ENCODE measurements at regions not wholly inside any gene's neighbourhood (a gene's known extent, or its start where the extent isn't known, plus 50 kb on each side); places are given as distances from the start of the nearest gene placed in this dataset.

DNA sequence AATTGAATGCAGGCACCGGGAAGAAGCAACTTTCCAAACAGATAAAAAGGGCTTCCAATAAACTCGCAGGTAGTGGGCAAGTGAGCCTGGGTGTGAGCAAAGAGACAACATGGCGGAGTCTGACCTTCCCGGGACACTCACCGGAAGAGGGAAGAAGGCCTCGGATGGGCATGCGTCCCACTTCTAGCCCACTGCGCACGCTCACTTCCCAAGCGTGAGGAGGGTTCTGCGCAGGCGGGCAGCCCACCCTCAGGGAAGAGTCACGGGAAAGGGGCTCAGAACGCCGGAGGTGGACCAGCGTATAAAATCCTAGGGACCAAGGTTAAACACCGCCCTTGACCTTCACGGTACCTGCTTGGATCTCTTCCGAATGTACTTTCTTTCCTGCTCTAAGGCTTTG is 95.5 kb upstream of the AFDN start (continued):
- TF ChIP-seq KLF1 (tag by site-specific recombination; IDR thresholded peaks at IDR 0.05): no peak

DNA sequence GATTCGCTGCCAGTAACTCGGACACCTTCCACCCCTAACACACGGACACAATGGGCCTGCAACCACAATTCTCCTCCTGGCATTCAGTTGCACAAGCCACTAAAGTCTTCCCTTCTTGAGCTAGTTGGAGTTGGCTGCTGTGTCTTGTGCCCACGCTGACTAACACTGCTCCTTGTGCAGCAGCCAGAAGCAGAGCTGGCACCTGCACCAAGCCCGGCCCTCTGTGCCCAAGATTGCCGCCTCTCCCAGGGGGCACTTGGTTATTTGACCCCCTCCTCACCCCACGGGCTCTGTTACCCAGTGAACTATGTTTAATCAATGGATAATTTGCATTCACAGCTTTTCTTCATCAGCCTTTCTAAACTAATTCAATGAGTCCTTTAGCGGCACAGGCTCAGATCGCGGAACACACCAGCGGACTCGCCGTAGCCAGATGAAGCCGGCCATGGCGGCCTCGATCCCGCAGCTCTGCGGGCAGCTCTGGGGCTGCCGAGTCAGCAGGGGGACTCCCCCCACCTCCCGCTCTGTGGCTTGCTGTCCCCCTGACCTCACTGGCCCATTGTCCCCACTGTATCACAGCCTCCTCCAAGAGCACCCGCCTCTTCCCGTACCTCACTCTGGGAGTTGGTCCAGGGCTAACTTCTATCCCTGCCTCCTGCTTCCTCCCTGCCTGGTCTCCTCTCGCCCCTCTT is 94.8 kb upstream of the AFDN start:
- TF ChIP-seq ZNF423 (tag by site-specific recombination; IDR thresholded peaks at IDR 0.05): no peak
- no peak for TF ChIP-seq ZNF24 (tag by site-specific recombination; IDR thresholded peaks at IDR 0.05)
- TF ChIP-seq KLF16 (tag by site-specific recombination; IDR thresholded peaks at IDR 0.05): no peak
- TF ChIP-seq ZNF174 (tag by site-specific recombination; IDR thresholded peaks at IDR 0.05): no peak
- TF ChIP-seq, protein P1, sequence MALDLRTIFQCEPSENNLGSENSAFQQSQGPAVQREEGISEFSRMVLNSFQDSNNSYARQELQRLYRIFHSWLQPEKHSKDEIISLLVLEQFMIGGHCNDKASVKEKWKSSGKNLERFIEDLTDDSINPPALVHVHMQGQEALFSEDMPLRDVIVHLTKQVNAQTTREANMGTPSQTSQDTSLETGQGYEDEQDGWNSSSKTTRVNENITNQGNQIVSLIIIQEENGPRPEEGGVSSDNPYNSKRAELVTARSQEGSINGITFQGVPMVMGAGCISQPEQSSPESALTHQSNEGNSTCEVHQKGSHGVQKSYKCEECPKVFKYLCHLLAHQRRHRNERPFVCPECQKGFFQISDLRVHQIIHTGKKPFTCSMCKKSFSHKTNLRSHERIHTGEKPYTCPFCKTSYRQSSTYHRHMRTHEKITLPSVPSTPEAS (tag by site-specific recombination; IDR thresholded peaks at IDR 0.05): no peak
- no peak for TF ChIP-seq ZNF670 (tag by site-specific recombination; IDR thresholded peaks at IDR 0.05; ENCODE audit: low read depth)
- TF ChIP-seq, protein P2, sequence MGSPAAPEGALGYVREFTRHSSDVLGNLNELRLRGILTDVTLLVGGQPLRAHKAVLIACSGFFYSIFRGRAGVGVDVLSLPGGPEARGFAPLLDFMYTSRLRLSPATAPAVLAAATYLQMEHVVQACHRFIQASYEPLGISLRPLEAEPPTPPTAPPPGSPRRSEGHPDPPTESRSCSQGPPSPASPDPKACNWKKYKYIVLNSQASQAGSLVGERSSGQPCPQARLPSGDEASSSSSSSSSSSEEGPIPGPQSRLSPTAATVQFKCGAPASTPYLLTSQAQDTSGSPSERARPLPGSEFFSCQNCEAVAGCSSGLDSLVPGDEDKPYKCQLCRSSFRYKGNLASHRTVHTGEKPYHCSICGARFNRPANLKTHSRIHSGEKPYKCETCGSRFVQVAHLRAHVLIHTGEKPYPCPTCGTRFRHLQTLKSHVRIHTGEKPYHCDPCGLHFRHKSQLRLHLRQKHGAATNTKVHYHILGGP (tag by site-specific recombination; IDR thresholded peaks at IDR 0.05): no peak
- TF ChIP-seq, protein P3, sequence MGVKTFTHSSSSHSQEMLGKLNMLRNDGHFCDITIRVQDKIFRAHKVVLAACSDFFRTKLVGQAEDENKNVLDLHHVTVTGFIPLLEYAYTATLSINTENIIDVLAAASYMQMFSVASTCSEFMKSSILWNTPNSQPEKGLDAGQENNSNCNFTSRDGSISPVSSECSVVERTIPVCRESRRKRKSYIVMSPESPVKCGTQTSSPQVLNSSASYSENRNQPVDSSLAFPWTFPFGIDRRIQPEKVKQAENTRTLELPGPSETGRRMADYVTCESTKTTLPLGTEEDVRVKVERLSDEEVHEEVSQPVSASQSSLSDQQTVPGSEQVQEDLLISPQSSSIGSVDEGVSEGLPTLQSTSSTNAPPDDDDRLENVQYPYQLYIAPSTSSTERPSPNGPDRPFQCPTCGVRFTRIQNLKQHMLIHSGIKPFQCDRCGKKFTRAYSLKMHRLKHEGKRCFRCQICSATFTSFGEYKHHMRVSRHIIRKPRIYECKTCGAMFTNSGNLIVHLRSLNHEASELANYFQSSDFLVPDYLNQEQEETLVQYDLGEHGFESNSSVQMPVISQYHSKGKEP (tag by site-specific recombination; IDR thresholded peaks at IDR 0.05): no peak
- TF ChIP-seq SALL2 (tag by site-specific recombination; IDR thresholded peaks at IDR 0.05; ENCODE audit: borderline replicate concordance): no peak
- no peak for TF ChIP-seq ZNF324 (tag by site-specific recombination; IDR thresholded peaks at IDR 0.05)
- no peak for TF ChIP-seq ZNF211 (tag by site-specific recombination; IDR thresholded peaks at IDR 0.05; ENCODE audit: low read depth)
- no peak for TF ChIP-seq SP7 (tag by site-specific recombination; IDR thresholded peaks at IDR 0.05)
- TF ChIP-seq, protein P4, sequence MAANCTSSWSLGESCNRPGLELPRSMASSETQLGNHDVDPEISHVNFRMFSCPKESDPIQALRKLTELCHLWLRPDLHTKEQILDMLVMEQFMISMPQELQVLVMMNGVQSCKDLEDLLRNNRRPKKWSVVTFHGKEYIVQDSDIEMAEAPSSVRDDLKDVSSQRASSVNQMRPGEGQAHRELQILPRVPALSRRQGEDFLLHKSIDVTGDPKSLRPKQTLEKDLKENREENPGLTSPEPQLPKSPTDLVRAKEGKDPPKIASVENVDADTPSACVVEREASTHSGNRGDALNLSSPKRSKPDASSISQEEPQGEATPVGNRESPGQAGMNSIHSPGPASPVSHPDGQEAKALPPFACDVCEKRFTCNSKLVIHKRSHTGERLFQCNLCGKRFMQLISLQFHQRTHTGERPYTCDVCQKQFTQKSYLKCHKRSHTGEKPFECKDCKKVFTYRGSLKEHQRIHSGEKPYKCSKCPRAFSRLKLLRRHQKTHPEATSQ (tag by site-specific recombination; IDR thresholded peaks at IDR 0.05): no peak
- TF ChIP-seq, protein P5, sequence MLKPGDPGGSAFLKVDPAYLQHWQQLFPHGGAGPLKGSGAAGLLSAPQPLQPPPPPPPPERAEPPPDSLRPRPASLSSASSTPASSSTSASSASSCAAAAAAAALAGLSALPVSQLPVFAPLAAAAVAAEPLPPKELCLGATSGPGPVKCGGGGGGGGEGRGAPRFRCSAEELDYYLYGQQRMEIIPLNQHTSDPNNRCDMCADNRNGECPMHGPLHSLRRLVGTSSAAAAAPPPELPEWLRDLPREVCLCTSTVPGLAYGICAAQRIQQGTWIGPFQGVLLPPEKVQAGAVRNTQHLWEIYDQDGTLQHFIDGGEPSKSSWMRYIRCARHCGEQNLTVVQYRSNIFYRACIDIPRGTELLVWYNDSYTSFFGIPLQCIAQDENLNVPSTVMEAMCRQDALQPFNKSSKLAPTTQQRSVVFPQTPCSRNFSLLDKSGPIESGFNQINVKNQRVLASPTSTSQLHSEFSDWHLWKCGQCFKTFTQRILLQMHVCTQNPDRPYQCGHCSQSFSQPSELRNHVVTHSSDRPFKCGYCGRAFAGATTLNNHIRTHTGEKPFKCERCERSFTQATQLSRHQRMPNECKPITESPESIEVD (tag by site-specific recombination; IDR thresholded peaks at IDR 0.05): no peak
- TF ChIP-seq GLIS1 (tag by site-specific recombination; IDR thresholded peaks at IDR 0.05): no peak
- TF ChIP-seq, protein P6, sequence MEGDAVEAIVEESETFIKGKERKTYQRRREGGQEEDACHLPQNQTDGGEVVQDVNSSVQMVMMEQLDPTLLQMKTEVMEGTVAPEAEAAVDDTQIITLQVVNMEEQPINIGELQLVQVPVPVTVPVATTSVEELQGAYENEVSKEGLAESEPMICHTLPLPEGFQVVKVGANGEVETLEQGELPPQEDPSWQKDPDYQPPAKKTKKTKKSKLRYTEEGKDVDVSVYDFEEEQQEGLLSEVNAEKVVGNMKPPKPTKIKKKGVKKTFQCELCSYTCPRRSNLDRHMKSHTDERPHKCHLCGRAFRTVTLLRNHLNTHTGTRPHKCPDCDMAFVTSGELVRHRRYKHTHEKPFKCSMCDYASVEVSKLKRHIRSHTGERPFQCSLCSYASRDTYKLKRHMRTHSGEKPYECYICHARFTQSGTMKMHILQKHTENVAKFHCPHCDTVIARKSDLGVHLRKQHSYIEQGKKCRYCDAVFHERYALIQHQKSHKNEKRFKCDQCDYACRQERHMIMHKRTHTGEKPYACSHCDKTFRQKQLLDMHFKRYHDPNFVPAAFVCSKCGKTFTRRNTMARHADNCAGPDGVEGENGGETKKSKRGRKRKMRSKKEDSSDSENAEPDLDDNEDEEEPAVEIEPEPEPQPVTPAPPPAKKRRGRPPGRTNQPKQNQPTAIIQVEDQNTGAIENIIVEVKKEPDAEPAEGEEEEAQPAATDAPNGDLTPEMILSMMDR (tag by site-specific recombination; IDR thresholded peaks at IDR 0.05): no peak
- TF ChIP-seq, protein P7, sequence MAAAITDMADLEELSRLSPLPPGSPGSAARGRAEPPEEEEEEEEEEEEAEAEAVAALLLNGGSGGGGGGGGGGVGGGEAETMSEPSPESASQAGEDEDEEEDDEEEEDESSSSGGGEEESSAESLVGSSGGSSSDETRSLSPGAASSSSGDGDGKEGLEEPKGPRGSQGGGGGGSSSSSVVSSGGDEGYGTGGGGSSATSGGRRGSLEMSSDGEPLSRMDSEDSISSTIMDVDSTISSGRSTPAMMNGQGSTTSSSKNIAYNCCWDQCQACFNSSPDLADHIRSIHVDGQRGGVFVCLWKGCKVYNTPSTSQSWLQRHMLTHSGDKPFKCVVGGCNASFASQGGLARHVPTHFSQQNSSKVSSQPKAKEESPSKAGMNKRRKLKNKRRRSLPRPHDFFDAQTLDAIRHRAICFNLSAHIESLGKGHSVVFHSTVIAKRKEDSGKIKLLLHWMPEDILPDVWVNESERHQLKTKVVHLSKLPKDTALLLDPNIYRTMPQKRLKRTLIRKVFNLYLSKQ (tag by site-specific recombination; IDR thresholded peaks at IDR 0.05; ENCODE audit: borderline replicate concordance): no peak
- TF ChIP-seq, protein P8, sequence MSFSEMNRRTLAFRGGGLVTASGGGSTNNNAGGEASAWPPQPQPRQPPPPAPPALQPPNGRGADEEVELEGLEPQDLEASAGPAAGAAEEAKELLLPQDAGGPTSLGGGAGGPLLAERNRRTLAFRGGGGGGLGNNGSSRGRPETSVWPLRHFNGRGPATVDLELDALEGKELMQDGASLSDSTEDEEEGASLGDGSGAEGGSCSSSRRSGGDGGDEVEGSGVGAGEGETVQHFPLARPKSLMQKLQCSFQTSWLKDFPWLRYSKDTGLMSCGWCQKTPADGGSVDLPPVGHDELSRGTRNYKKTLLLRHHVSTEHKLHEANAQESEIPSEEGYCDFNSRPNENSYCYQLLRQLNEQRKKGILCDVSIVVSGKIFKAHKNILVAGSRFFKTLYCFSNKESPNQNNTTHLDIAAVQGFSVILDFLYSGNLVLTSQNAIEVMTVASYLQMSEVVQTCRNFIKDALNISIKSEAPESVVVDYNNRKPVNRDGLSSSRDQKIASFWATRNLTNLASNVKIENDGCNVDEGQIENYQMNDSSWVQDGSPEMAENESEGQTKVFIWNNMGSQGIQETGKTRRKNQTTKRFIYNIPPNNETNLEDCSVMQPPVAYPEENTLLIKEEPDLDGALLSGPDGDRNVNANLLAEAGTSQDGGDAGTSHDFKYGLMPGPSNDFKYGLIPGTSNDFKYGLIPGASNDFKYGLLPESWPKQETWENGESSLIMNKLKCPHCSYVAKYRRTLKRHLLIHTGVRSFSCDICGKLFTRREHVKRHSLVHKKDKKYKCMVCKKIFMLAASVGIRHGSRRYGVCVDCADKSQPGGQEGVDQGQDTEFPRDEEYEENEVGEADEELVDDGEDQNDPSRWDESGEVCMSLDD (tag by site-specific recombination; IDR thresholded peaks at IDR 0.05): no peak
- TF ChIP-seq SP3 (tag by site-specific recombination; IDR thresholded peaks at IDR 0.05): no peak
- H3K4me3 ChIP-seq (ENCODE audit: low read depth, low read length): no peak overlapping the region
- ChIA-PET POLR2A (no interaction called here), CTCF (no interaction called here)
- H3K27ac ChIP-seq (ENCODE audit: extremely low read depth, low read depth, low read length): no peak overlapping the region
- no peaks in the 10 kb centered on the region; the same call in 1 of the 2 replicates for H3K4me1 ChIP-seq (ENCODE audit: control insufficient read depth, insufficient read depth, low read length)
- H3K36me3 ChIP-seq (ENCODE audit: control insufficient read depth in 2 of 2, insufficient read depth in 1 of 2, low read length in 2 of 2): no peaks in the 10 kb centered on the region
- no peaks in the 10 kb centered on the region for H3K9me3 ChIP-seq (ENCODE audit: control insufficient read depth, insufficient read depth, low read depth, low read length)
